ENCODE measurements at regions not wholly inside any gene's neighbourhood (a gene's known extent, or its start where the extent isn't known, plus 50 kb on each side); places are given as distances from the start of the nearest gene placed in this dataset.

DNA sequence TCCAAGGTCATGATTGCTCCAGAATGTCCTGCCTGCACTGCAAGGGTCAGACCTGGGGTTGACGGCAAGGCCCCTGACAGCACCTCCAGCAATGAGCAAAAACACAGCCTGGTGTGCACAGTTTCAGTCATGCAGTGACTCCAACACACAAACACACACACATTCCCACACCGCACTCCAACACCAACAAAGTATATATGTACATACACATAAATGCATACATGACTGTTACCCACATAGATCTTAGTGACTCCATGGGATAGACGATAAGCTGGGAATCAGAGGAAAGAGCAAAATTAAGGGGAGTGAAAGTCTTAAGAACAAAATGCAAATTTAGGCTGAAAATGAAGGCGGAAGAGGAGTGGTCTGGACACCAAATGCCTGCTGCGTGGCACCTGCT is 112.7 kb upstream of the TEKT4 start (continued):
- TF ChIP-seq GRHL2 (CRISPR knock-in tag; IDR thresholded peaks at IDR 0.05; ENCODE audit: insufficient replicate concordance, severe bottlenecking) (no peak), NR3C1 (CRISPR knock-in tag; conservative IDR thresholded peaks at IDR 0.05; ENCODE audit: low read depth) (no peak), NFYB (CRISPR knock-in tag; conservative IDR thresholded peaks at IDR 0.05; ENCODE audit: low read depth) (no peak)
- TF ChIP-seq, protein P1, sequence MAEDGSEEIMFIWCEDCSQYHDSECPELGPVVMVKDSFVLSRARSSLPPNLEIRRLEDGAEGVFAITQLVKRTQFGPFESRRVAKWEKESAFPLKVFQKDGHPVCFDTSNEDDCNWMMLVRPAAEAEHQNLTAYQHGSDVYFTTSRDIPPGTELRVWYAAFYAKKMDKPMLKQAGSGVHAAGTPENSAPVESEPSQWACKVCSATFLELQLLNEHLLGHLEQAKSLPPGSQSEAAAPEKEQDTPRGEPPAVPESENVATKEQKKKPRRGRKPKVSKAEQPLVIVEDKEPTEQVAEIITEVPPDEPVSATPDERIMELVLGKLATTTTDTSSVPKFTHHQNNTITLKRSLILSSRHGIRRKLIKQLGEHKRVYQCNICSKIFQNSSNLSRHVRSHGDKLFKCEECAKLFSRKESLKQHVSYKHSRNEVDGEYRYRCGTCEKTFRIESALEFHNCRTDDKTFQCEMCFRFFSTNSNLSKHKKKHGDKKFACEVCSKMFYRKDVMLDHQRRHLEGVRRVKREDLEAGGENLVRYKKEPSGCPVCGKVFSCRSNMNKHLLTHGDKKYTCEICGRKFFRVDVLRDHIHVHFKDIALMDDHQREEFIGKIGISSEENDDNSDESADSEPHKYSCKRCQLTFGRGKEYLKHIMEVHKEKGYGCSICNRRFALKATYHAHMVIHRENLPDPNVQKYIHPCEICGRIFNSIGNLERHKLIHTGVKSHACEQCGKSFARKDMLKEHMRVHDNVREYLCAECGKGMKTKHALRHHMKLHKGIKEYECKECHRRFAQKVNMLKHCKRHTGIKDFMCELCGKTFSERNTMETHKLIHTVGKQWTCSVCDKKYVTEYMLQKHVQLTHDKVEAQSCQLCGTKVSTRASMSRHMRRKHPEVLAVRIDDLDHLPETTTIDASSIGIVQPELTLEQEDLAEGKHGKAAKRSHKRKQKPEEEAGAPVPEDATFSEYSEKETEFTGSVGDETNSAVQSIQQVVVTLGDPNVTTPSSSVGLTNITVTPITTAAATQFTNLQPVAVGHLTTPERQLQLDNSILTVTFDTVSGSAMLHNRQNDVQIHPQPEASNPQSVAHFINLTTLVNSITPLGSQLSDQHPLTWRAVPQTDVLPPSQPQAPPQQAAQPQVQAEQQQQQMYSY (CRISPR knock-in tag; IDR thresholded peaks at IDR 0.05) = no peak
- TF ChIP-seq, protein P2, sequence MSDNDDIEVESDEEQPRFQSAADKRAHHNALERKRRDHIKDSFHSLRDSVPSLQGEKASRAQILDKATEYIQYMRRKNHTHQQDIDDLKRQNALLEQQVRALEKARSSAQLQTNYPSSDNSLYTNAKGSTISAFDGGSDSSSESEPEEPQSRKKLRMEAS (CRISPR knock-in tag; IDR thresholded peaks at IDR 0.05) = no peak
- TF ChIP-seq, protein P3, sequence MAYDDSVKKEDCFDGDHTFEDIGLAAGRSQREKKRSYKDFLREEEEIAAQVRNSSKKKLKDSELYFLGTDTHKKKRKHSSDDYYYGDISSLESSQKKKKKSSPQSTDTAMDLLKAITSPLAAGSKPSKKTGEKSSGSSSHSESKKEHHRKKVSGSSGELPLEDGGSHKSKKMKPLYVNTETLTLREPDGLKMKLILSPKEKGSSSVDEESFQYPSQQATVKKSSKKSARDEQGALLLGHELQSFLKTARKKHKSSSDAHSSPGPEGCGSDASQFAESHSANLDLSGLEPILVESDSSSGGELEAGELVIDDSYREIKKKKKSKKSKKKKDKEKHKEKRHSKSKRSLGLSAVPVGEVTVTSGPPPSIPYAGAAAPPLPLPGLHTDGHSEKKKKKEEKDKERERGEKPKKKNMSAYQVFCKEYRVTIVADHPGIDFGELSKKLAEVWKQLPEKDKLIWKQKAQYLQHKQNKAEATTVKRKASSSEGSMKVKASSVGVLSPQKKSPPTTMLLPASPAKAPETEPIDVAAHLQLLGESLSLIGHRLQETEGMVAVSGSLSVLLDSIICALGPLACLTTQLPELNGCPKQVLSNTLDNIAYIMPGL (CRISPR knock-in tag; IDR thresholded peaks at IDR 0.05) = no peak

DNA sequence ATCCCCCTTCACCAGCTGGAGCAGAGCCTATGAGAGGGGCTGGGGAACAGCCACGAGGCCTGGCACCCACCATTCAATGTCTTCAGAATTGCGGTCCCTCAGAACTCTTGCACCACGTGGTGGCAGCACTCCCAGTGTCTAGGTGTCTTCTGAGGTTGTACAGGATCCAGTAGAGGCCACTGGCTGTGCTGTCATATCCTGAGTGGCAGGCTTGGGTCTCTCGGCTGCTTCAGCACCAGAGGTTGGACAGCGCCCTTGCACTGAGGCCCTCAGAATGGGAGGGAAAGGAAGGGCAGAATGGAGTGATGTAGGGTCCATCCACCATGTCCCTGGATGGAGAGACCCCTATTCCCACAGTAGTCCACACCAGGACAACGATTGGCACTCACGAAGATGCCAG is 112.0 kb upstream of the TEKT4 start:
- peaks cover 62% of the 10 kb centered on the region for H3K9me3 Mint-ChIP-seq
- H3K4me3 Mint-ChIP-seq = no peak overlapping the region
- H3K4me1 Mint-ChIP-seq = no peaks in the 10 kb centered on the region
- ChIA-PET POLR2A (no interaction called here), CTCF (no interaction called here)
- H3K27me3 Mint-ChIP-seq (ENCODE audit: low read depth) = peaks cover 15% of the 10 kb centered on the region; the same call in 1 of the 2 replicates
- ATAC-seq (no peak), DNase-seq (ENCODE audit: low spot score) (no peak)
- TF ChIP-seq ZNF396 (CRISPR knock-in tag; IDR thresholded peaks at IDR 0.05; ENCODE audit: borderline replicate concordance) (no peak), RELA (CRISPR knock-in tag; IDR thresholded peaks at IDR 0.05; ENCODE audit: borderline replicate concordance) (no peak), ZNF263 (CRISPR knock-in tag; IDR thresholded peaks at IDR 0.05; ENCODE audit: low read depth) (no peak), TP53 (CRISPR knock-in tag; IDR thresholded peaks at IDR 0.05) (no peak), NR2C2 (CRISPR knock-in tag; IDR thresholded peaks at IDR 0.05) (no peak)
- TF ChIP-seq, protein P4, sequence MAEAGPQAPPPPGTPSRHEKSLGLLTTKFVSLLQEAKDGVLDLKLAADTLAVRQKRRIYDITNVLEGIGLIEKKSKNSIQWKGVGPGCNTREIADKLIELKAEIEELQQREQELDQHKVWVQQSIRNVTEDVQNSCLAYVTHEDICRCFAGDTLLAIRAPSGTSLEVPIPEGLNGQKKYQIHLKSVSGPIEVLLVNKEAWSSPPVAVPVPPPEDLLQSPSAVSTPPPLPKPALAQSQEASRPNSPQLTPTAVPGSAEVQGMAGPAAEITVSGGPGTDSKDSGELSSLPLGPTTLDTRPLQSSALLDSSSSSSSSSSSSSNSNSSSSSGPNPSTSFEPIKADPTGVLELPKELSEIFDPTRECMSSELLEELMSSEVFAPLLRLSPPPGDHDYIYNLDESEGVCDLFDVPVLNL (CRISPR knock-in tag; IDR thresholded peaks at IDR 0.05; ENCODE audit: borderline replicate concordance, low read depth) = no peak
- TF ChIP-seq, protein P5, sequence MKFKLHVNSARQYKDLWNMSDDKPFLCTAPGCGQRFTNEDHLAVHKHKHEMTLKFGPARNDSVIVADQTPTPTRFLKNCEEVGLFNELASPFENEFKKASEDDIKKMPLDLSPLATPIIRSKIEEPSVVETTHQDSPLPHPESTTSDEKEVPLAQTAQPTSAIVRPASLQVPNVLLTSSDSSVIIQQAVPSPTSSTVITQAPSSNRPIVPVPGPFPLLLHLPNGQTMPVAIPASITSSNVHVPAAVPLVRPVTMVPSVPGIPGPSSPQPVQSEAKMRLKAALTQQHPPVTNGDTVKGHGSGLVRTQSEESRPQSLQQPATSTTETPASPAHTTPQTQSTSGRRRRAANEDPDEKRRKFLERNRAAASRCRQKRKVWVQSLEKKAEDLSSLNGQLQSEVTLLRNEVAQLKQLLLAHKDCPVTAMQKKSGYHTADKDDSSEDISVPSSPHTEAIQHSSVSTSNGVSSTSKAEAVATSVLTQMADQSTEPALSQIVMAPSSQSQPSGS (CRISPR knock-in tag; IDR thresholded peaks at IDR 0.05; ENCODE audit: borderline replicate concordance, low read depth) = no peak
- H3K36me3 Mint-ChIP-seq = peaks cover 66% of the 10 kb centered on the region
- no peak overlapping the region for H3K27ac Mint-ChIP-seq

DNA sequence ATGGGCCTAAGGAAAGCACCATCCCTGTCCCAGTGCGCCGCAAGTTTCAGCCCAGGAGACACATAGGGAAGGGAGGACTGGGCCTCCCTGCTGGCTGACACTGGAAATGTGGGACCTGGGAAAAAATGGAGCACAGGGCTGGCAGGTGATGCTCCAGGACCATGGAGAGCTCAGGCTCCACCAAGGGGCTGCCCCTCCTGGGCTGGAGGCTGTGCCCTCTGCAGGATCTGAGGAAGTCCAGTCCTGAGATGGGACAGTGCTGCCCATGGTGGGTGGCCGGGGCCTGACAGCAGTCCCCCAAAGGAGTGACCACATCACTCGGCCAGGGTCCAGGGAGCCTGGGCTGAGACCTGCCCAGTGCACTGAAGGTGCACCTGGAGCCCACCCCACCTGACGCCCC is 108.6 kb upstream of the TEKT4 start:
- POLR2A ChIA-PET = no interaction called here
- Mint-ChIP-seq H3K27me3 (ENCODE audit: low read depth) (peaks cover 13% of the 10 kb centered on the region; the same call in 1 of the 2 replicates), H3K9me3 (peaks cover 63% of the 10 kb centered on the region), H3K4me3 (no peak overlapping the region), H3K4me1 (no peaks in the 10 kb centered on the region), H3K36me3 (peaks cover 62% of the 10 kb centered on the region), H3K27ac (no peak overlapping the region)
- no peak for DNase-seq (ENCODE audit: low spot score)
- CTCF ChIA-PET = no interaction called here
- no peak for ATAC-seq
- TF ChIP-seq KAT7 (CRISPR knock-in tag; IDR thresholded peaks at IDR 0.05; ENCODE audit: borderline replicate concordance) (no peak), ATF1 (CRISPR knock-in tag; IDR thresholded peaks at IDR 0.05) (no peak), NFYB (CRISPR knock-in tag; conservative IDR thresholded peaks at IDR 0.05; ENCODE audit: low read depth) (no peak), ZNF416 (CRISPR knock-in tag; IDR thresholded peaks at IDR 0.05) (no peak), FOXJ3 (CRISPR knock-in tag; IDR thresholded peaks at IDR 0.05; ENCODE audit: borderline replicate concordance) (no peak), SMAD3 (CRISPR knock-in tag; IDR thresholded peaks at IDR 0.05; ENCODE audit: borderline replicate concordance) (no peak)
- TF ChIP-seq, protein P6, sequence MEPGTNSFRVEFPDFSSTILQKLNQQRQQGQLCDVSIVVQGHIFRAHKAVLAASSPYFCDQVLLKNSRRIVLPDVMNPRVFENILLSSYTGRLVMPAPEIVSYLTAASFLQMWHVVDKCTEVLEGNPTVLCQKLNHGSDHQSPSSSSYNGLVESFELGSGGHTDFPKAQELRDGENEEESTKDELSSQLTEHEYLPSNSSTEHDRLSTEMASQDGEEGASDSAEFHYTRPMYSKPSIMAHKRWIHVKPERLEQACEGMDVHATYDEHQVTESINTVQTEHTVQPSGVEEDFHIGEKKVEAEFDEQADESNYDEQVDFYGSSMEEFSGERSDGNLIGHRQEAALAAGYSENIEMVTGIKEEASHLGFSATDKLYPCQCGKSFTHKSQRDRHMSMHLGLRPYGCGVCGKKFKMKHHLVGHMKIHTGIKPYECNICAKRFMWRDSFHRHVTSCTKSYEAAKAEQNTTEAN (CRISPR knock-in tag; IDR thresholded peaks at IDR 0.05) = no peak
- TF ChIP-seq, protein P7, sequence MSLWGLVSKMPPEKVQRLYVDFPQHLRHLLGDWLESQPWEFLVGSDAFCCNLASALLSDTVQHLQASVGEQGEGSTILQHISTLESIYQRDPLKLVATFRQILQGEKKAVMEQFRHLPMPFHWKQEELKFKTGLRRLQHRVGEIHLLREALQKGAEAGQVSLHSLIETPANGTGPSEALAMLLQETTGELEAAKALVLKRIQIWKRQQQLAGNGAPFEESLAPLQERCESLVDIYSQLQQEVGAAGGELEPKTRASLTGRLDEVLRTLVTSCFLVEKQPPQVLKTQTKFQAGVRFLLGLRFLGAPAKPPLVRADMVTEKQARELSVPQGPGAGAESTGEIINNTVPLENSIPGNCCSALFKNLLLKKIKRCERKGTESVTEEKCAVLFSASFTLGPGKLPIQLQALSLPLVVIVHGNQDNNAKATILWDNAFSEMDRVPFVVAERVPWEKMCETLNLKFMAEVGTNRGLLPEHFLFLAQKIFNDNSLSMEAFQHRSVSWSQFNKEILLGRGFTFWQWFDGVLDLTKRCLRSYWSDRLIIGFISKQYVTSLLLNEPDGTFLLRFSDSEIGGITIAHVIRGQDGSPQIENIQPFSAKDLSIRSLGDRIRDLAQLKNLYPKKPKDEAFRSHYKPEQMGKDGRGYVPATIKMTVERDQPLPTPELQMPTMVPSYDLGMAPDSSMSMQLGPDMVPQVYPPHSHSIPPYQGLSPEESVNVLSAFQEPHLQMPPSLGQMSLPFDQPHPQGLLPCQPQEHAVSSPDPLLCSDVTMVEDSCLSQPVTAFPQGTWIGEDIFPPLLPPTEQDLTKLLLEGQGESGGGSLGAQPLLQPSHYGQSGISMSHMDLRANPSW (CRISPR knock-in tag; conservative IDR thresholded peaks at IDR 0.05; ENCODE audit: low read depth) = no peak

All from WTC11 (cell line).